ENCODE measurements at regions not wholly inside any gene's neighbourhood (a gene's known extent, or its start where the extent isn't known, plus 50 kb on each side); places are given as distances from the start of the nearest gene placed in this dataset.
A peak's percentile ranks its signal among the peaks of the same experiment; 100 is the strongest.

DNA sequence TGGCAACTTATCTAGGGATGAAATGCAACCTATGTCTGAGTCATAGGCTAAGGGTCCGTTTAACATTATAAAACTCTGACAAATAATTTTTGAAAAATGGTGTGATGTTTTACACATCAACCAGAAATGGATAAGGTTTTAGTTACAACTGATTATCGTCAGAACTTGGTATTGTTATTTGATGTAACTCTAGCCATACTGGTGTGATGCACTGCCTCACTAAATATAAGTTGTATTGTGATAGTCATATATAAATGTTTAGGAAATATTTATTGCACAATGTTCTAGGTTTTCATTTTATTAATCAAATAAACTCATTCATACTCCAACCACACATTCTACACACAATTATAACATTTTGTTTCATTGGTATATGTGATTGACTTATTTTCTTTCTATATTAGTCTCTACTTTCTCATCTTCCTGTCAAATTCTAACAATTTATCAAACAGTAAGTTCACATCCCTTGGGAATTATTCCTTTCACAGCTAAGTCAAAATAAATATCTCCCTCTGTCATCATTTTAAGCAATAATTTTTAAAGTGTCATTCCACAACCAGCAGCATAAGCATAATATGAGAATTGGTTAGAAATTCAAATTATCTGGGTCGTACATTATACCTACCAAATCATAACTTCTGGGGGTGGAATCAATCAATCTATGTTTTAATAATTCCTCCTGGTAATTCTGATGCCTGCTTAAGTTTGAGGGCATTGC, 873.9 kb downstream of the SLITRK1 start:
- H4K5ac ChIP-seq (ENCODE audit: low read depth, low read length): no peak overlapping the region
- no peak for DNase-seq
- H3K14ac ChIP-seq (replicated peaks; ENCODE audit: low read depth, low read length): no peak overlapping the region
- no peak overlapping the region for H2BK5ac ChIP-seq (ENCODE audit: low read depth, low read length, poor library complexity, severe bottlenecking)
- no peak overlapping the region for H2BK20ac ChIP-seq (ENCODE audit: low read depth, low read length)
- ChIA-PET CTCF (no interaction called here), POLR2A (ENCODE audit: unreplicated experiment) (no interaction called here)
- no peak overlapping the region for H2AK9ac ChIP-seq (replicated peaks; ENCODE audit: low read depth, low read length, poor library complexity)
- no peak overlapping the region for H4K8ac ChIP-seq (ENCODE audit: low read depth in 2 of 2, low read length in 2 of 2)
- H3K9me1 ChIP-seq (ENCODE audit: insufficient read depth, low read length): no peaks in the 10 kb centered on the region
- WGBS, 2 experiments (ENCODE audit: extremely low coverage in 2 of 2, insufficient read length in 1 of 2): no CpG with 5 or more reads among the region's 3 CpGs
- H3K9ac ChIP-seq (ENCODE audit: low read depth, low read length): no peak overlapping the region
- no peaks in the 10 kb centered on the region for H3K79me1 ChIP-seq (ENCODE audit: low read depth in 1 of 2, low read length in 2 of 2)
- no peaks in the 10 kb centered on the region for H3K27me3 ChIP-seq (ENCODE audit: control insufficient read depth, insufficient read depth, low read length)
- in situ Hi-C loops (cut with MboI; ENCODE audit: low sequenced_read_pairs): no loop called here
- H2AFZ ChIP-seq (replicated peaks; ENCODE audit: low read length, poor library complexity): no peak overlapping the region
- dilution Hi-C loops (cut with HindIII; ENCODE audit: low sequenced_read_pairs, unreplicated experiment): no loop called here
- BruUV-seq (replicated peaks): no TSS peak
- H3K27ac ChIP-seq (ENCODE audit: insufficient read depth, low read length): no peak overlapping the region
- no peak overlapping the region for H3K4me3 ChIP-seq (ENCODE audit: insufficient read depth, low read depth, low read length)
- no peak overlapping the region for H3K4me2 ChIP-seq (ENCODE audit: low read depth, low read length)
- no peak overlapping the region for H3K56ac ChIP-seq (ENCODE audit: extremely low read depth, insufficient read depth, low read length)
- H3K36me3 ChIP-seq (ENCODE audit: control insufficient read depth, insufficient read depth, low read length): no peaks in the 10 kb centered on the region
- H3K18ac ChIP-seq (ENCODE audit: low read depth, low read length): no peak overlapping the region
- H2AK5ac ChIP-seq (ENCODE audit: low read depth, low read length): no peak overlapping the region
- no peaks in the 10 kb centered on the region for H3K9me3 ChIP-seq (ENCODE audit: control insufficient read depth, insufficient read depth, low read length)
- TF ChIP-seq, protein P1, sequence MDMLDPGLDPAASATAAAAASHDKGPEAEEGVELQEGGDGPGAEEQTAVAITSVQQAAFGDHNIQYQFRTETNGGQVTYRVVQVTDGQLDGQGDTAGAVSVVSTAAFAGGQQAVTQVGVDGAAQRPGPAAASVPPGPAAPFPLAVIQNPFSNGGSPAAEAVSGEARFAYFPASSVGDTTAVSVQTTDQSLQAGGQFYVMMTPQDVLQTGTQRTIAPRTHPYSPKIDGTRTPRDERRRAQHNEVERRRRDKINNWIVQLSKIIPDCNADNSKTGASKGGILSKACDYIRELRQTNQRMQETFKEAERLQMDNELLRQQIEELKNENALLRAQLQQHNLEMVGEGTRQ (IDR thresholded peaks at IDR 0.05; ENCODE audit: low read depth, low read length): no peak
- 0 out of 2 replicates have a peak, but pooled peaks have one; percentile 27 for TF ChIP-seq CEBPB (IDR thresholded peaks at IDR 0.05; ENCODE audit: low read depth, low read length)
- H3K4me1 ChIP-seq (ENCODE audit: control insufficient read depth, insufficient read depth, low read length): no peaks in the 10 kb centered on the region
- no peak overlapping the region for H3K4ac ChIP-seq (ENCODE audit: low read depth, low read length)
- H4K91ac ChIP-seq (ENCODE audit: insufficient read depth, low read depth, low read length): no peak overlapping the region
- no peak overlapping the region for H2BK120ac ChIP-seq (ENCODE audit: low read depth, low read length)
- H3K23ac ChIP-seq (ENCODE audit: low read depth, low read length): no peak overlapping the region
- no peak for ATAC-seq (ENCODE audit: low read depth)
- no peak overlapping the region for H2BK15ac ChIP-seq (ENCODE audit: low read depth, low read length)
- no peaks in the 10 kb centered on the region for H4K20me1 ChIP-seq (ENCODE audit: insufficient read depth, low read length)
- intact Hi-C loops (cut with micrococcal nuclease): no loop called here

Measured in IMR-90 (cell line).